Bronchial epithelial cell (primary cell): ENCODE measurements at regions not wholly inside any gene's neighbourhood (a gene's known extent, or its start where the extent isn't known, plus 50 kb on each side); places are given as distances from the start of the nearest gene placed in this dataset.
A peak's percentile ranks its signal among the peaks of the same experiment; 100 is the strongest.

ENCODE experiments used
- DNase-seq: peaks from one replicate; pipeline ENCODE4 v3.0.0-alpha.2; 2010; ENCODE audit warnings: low read depth
- FAIRE-seq: peaks from 2 replicates; lab custom pipeline; 2011; peaks lifted over from hg19 to GRCh38; lab: Jason Lieb, UNC
- H3K27me3 ChIP-seq: 2 replicates; pipeline ENCODE4 v1.5.1; 2011; ENCODE audit warnings: low read length; ENCODE audit not compliant: control insufficient read depth, insufficient read depth
- H3K36me3 ChIP-seq: 2 replicates; pipeline ENCODE4 v1.5.1; 2011; ENCODE audit warnings: low read length; ENCODE audit not compliant: control insufficient read depth, insufficient read depth
- H3K4me3 ChIP-seq: 2 replicates; pipeline ENCODE4 v1.5.1; 2011; ENCODE audit warnings: mild to moderate bottlenecking, low read depth, low read length, control low read depth
- TF ChIP-seq, protein P1 (sequence below): IDR thresholded peaks from 2 replicates; pipeline ENCODE4 v1.5.1; 2011; ENCODE audit warnings: mild to moderate bottlenecking, moderate library complexity, low read length, control low read depth, inconsistent platforms; ENCODE audit not compliant: insufficient read depth, severe bottlenecking

DNA sequence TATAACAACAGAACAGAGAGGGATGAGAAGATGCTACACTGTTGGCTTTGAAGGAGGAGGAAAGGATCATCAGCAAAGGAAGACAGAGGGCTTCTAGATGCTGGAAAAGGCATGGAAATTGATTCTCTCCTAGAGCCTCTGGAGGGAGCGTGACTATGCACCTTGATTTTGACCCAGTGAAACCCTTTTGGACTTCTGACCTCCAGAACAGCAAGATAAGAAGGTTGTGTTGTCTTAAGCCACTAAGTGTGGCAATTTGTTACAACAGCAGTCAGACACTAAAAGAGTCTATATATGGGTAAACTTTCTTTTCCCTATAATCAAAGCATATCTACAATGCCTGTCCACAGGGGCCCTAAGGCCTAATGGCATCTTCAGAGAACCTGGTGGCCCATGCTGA, 56.1 kb upstream of the MVB12B start:
- TF ChIP-seq, protein P1, sequence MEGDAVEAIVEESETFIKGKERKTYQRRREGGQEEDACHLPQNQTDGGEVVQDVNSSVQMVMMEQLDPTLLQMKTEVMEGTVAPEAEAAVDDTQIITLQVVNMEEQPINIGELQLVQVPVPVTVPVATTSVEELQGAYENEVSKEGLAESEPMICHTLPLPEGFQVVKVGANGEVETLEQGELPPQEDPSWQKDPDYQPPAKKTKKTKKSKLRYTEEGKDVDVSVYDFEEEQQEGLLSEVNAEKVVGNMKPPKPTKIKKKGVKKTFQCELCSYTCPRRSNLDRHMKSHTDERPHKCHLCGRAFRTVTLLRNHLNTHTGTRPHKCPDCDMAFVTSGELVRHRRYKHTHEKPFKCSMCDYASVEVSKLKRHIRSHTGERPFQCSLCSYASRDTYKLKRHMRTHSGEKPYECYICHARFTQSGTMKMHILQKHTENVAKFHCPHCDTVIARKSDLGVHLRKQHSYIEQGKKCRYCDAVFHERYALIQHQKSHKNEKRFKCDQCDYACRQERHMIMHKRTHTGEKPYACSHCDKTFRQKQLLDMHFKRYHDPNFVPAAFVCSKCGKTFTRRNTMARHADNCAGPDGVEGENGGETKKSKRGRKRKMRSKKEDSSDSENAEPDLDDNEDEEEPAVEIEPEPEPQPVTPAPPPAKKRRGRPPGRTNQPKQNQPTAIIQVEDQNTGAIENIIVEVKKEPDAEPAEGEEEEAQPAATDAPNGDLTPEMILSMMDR = no peak
- no peak for DNase-seq
- H3K4me3 ChIP-seq = no peak overlapping the region
- no peak for FAIRE-seq
- peaks cover 2% of the 10 kb centered on the region for H3K27me3 ChIP-seq
- no peaks in the 10 kb centered on the region for H3K36me3 ChIP-seq

GRCh38 chr9:126275386-126276001, 51.1 kb upstream of the MVB12B start:
- FAIRE-seq = peak; percentile 18

GRCh38 chr9:126276056-126276728, 50.4 kb upstream of the MVB12B start:
- H3K27me3 ChIP-seq = peaks cover 2% of the 10 kb centered on the region
- H3K4me3 ChIP-seq = no peak overlapping the region
- TF ChIP-seq, protein P1 = no peak
- no peak for FAIRE-seq
- no peaks in the 10 kb centered on the region for H3K36me3 ChIP-seq
- DNase-seq = no peak

More at GRCh38 chr9:126275386-126276001, 51.1 kb upstream of the MVB12B start:
- Histone ChIP-seq H3K4me3 (no peak overlapping the region), H3K36me3 (no peaks in the 10 kb centered on the region), H3K27me3 (peaks cover 2% of the 10 kb centered on the region)
- TF ChIP-seq, protein P1 = no peak
- no peak for DNase-seq
